ENCODE measurements at regions not wholly inside any gene's neighbourhood (a gene's known extent, or its start where the extent isn't known, plus 50 kb on each side); places are given as distances from the start of the nearest gene placed in this dataset.

DNA sequence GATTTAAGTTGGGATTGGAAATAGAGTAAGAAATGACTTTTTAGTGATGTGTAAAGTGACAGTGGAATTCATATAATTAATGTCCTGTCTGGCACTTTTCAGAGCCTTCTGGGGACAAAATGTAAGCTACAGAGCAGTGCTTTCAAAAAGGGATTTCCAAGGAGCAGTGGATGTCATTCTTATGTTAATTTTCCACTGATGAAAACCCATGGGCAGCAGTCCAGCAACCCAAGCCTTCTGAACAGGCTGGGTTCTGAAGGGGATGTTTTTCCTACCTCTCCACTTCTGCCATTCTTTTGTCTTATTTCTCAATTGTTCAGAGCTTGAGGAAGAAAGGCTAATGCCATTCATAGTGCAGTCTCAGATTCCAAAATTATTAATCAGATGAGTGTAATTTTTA, 717.6 kb upstream of the HS3ST1 start:
- Histone ChIP-seq H3K27ac (no peak overlapping the region), H3K4me3 (no peak overlapping the region), H3K9me3 (no peaks in the 10 kb centered on the region), H3K36me3 (no peaks in the 10 kb centered on the region), H3K27me3 (no peaks in the 10 kb centered on the region), H3K4me1 (no peaks in the 10 kb centered on the region)
- no peak for DNase-seq
- TF ChIP-seq POLR2A (IDR thresholded peaks at IDR 0.05): no peak
- no peak for TF ChIP-seq CTCF (IDR thresholded peaks at IDR 0.05)
- intact Hi-C loops (cut with DNase I; ENCODE audit: low total_unique reads): no loop called here

DNA sequence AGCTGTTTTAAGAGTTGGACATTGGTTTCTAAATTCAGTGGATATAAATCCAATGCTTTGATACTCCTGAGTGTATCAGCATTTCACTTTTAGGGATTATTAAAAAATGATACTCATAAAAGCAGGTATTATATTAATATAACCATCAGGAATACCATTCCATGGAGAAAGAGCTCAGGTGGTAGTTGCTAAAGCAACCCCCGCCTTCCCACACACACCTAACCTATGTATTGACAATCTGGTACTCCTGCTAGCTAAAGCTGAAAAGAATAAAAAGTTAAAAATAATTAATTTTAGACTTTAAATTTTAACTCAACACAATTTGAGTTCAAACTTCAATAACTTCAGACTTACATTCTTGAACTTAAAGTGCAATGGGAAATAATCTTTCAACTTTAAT, 717.1 kb upstream of the HS3ST1 start:
- H3K9me3 ChIP-seq: no peaks in the 10 kb centered on the region
- H3K36me3 ChIP-seq: no peaks in the 10 kb centered on the region
- no peaks in the 10 kb centered on the region for H3K27me3 ChIP-seq
- DNase-seq: no peak
- no peak overlapping the region for H3K4me3 ChIP-seq
- TF ChIP-seq POLR2A (IDR thresholded peaks at IDR 0.05) (no peak), CTCF (IDR thresholded peaks at IDR 0.05) (no peak)
- intact Hi-C loops (cut with DNase I; ENCODE audit: low total_unique reads): no loop called here
- H3K27ac ChIP-seq: no peak overlapping the region
- H3K4me1 ChIP-seq: no peaks in the 10 kb centered on the region

DNA sequence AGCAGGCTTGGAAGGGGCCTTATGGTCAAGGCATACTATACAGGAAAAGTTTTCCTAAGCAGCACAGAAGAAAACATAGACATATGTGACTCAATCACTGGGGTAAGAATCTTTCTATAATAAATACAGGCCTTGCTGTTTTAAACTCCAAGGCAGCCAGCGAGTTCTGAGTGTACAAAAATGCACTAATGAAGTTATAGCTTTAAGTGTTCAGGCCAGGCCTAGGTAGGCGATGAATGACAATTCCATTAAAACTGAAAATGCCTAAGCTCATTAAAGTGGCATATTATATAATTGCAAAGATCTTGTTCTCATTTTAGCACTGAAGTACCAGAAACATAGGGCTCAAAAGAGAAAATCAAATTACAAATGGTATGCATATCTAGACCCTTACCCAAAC, 716.4 kb upstream of the HS3ST1 start:
- DNase-seq: no peak
- H3K36me3 ChIP-seq: no peaks in the 10 kb centered on the region
- H3K27ac ChIP-seq: no peak overlapping the region
- no peaks in the 10 kb centered on the region for H3K27me3 ChIP-seq
- no peak for TF ChIP-seq CTCF (IDR thresholded peaks at IDR 0.05)
- TF ChIP-seq POLR2A (IDR thresholded peaks at IDR 0.05): no peak
- no peaks in the 10 kb centered on the region for H3K4me1 ChIP-seq
- intact Hi-C loops (cut with DNase I; ENCODE audit: low total_unique reads): no loop called here
- no peak overlapping the region for H3K4me3 ChIP-seq
- no peaks in the 10 kb centered on the region for H3K9me3 ChIP-seq

- DNase-seq: no peak
- Histone ChIP-seq H3K36me3 (no peaks in the 10 kb centered on the region), H3K9me3 (no peaks in the 10 kb centered on the region), H3K4me3 (no peak overlapping the region), H3K27me3 (no peaks in the 10 kb centered on the region), H3K27ac (no peak overlapping the region), H3K4me1 (no peaks in the 10 kb centered on the region)
- intact Hi-C loops (cut with DNase I; ENCODE audit: low total_unique reads): no loop called here
- TF ChIP-seq CTCF (IDR thresholded peaks at IDR 0.05) (no peak), POLR2A (IDR thresholded peaks at IDR 0.05) (no peak)
These were observed 715.4 kb upstream of the HS3ST1 start for GRCh38 chr4:12144051-12144450.

DNA sequence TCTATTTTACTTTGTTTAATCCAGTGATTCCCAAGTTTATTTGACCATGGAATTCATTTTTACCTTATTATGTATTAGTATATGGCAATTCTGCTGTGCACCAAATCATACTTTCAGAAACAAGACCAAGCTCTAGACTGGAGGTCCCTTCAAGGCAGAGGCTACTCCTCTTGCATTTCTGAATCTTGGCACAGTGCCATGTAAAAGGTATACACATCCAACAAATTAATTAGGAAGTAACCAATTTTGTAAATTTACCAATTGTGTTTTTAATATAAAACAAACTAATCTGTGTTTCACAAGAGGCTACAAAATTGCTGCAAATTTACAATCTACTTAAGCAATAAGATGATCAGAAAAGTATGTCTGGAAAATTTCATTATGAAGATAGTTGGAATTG, 712.2 kb upstream of the HS3ST1 start:
- no peak overlapping the region for H3K4me3 ChIP-seq
- no peaks in the 10 kb centered on the region for H3K27me3 ChIP-seq
- no peaks in the 10 kb centered on the region for H3K9me3 ChIP-seq
- no peaks in the 10 kb centered on the region for H3K36me3 ChIP-seq
- intact Hi-C loops (cut with DNase I; ENCODE audit: low total_unique reads): no loop called here
- TF ChIP-seq POLR2A (IDR thresholded peaks at IDR 0.05) (no peak), CTCF (IDR thresholded peaks at IDR 0.05) (no peak)
- DNase-seq: no peak
- H3K4me1 ChIP-seq: no peaks in the 10 kb centered on the region
- H3K27ac ChIP-seq: no peak overlapping the region
